Gastrocnemius medialis (tissue), 4 donors: ENCODE measurements at regions not wholly inside any gene's neighbourhood (a gene's known extent, or its start where the extent isn't known, plus 50 kb on each side); places are given as distances from the start of the nearest gene placed in this dataset.

Experiments
- CTCF ChIP-seq, 5 experiments: fragments of 450-650 bp in 3 of 5; fragments of 200-600 bp in 2 of 5; sonication (generic) in 2 of 5; IDR thresholded peaks in 4 of 5; conservative IDR thresholded peaks in 1 of 5; 1 replicate in 4 of 5; 2 replicates in 1 of 5; pipeline ENCODE4 v1.5.1; 2016 to 2019; ENCODE audit warnings: antibody characterized with exemption in 5 of 5, mild to moderate bottlenecking in 3 of 5, moderate library complexity in 3 of 5
- POLR2A ChIP-seq, 2 donors: fragments of 450-650 bp; IDR thresholded peaks; one replicate each; pipeline ENCODE4 v1.6.1; 2017; ENCODE audit warnings: antibody characterized with exemption in 2 of 2, mild to moderate bottlenecking in 2 of 2, moderate library complexity in 2 of 2

GRCh38 chr6:11947575-11947974, 64.5 kb upstream of the HIVEP1 start:
- TF ChIP-seq CTCF (IDR thresholded peaks at IDR 0.05 in 4 of 5, conservative IDR thresholded peaks at IDR 0.05 in 1 of 5) (no peak), POLR2A (IDR thresholded peaks at IDR 0.05) (no peak)
